Right kidney (tissue), 1 donor: ENCODE measurements at regions not wholly inside any gene's neighbourhood (a gene's known extent, or its start where the extent isn't known, plus 50 kb on each side); places are given as distances from the start of the nearest gene placed in this dataset.

ENCODE experiments used
- DNase-seq: peaks from one replicate; pipeline ENCODE4 v3.0.0-alpha.2; 2016

DNA sequence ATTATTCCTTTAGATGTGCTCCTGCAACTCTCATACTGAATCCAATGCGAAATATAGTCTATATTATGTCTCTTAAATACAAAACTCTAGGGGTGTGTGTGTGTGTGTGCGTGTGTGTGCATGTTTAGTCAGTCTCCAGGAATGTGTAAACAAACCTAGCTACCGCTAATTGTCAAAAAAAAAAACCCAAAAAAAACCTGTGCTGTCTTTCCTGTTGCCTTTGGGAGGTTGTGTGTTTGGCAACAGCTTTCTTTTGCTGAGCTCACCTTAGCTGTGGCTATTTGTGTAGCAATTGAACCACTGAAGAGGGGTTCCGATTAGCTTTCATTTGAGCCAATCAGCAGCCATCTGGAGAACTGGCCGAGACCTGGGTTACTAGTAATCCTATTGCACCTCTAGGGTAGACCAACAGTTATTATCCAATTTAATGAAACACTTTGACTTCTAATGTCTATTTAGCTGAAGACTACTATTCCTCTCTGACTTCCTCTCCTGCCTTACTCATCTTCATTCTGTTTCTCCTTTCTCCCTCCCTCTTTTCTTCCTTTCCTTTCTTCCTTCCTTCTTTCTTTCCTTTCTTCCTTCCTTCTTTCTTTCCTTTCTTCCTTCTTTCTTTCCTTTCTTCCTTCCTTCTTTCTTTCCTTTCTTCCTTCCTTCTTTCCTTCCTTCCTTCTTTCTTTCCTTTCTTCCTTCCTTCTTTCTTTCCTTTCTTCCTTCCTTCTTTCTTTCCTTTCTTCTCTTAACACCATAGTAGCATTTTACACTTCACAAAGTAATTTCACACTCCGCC is 471.1 kb downstream of the GBA3 start:
- DNase-seq, result no peak

GRCh38 chr4:23162275-23162674 is 469.5 kb downstream of the GBA3 start:
- no peak for DNase-seq

- DNase-seq, result no peak
Observed at GRCh38 chr4:23161787-23162186, 469.1 kb downstream of the GBA3 start.

GRCh38 chr4:23153076-23153475 is 460.3 kb downstream of the GBA3 start:
- DNase-seq, result no peak

DNA sequence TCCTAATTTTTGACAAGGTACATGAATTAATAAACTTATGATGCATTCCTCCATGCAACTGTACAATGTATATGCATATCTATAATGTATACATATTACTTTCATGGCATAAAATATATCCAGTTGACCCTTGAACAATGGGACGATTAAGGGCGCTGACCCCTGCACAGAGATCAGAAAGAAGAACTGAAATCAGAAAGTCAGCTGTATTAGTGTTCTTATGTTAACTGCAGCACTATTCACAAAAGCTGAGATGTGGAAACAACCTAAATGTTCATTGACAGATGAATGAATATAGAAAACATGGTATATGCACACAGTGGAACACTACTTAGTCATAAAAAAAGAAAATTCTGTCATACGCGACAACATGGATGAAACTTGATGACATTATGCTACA is 457.1 kb downstream of the GBA3 start:
- DNase-seq, result no peak

GRCh38 chr4:23144707-23145106 is 452.0 kb downstream of the GBA3 start:
- no peak for DNase-seq

DNA sequence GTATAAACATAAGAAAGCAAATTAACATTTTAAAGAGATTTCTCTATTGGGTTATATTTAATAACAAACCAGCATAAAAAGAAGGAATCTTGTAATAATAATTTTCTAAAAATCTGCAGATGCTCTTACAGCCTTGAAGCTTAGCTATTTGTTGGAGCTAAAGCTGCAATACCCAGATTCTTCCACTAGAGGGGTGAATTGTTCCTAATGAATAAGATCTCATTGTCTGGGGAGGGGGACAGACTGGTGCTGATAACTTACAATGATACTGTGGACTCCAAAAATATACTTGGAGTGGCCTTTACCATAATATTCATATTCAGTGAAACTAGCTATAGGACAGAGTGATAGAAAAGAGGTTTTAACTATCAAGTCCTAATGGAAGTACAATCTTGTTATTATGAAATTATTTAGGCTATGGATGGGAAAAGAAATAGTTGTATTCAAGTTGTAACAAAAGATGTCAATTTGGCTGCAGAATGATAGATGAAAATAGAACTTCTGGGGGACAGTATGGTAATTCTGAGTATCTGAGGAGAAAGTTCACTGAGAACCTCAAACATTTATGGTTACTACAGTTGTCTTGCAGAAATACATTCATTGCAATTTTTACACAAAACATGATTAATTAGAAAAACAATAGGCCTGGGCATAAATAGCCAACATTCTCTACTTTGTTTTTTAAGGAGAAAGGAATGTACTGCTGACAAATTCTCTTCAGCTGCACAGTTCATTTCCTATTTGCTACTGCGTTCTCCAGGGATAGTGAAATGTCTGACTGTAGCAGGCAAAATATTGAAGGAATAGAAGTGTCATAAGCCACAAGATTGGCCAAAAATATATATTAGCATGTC is 443.3 kb downstream of the GBA3 start:
- peak; percentile 2 for DNase-seq

GRCh38 chr4:23134331-23134730 is 441.6 kb downstream of the GBA3 start:
- DNase-seq, result no peak

- no peak for DNase-seq
Observed at GRCh38 chr4:23130845-23131244, 438.1 kb downstream of the GBA3 start.

- DNase-seq, result no peak
Observed at GRCh38 chr4:23125118-23125517, 432.4 kb downstream of the GBA3 start.

- no peak for DNase-seq
Observed at GRCh38 chr4:23122666-23123400, 430.1 kb downstream of the GBA3 start.

DNA sequence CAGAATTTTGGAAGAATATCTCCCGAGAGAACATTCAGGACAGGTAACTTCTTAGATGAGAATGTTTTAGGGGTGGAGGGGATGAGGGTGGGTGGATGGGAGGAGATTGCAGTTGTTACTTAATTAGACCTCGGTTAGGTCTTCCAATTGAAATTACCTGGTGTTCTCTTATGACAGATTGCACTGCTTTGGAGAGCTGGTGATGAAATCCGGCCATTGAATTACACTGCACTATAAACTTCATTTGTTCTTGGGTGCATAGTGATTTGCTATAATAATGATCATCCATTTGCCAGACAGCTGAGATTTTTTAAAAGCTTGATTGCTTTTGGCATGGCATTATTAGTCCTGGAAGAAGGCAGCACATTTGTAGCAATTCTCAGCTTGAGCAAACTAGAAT is 427.6 kb downstream of the GBA3 start:
- no peak for DNase-seq

DNA sequence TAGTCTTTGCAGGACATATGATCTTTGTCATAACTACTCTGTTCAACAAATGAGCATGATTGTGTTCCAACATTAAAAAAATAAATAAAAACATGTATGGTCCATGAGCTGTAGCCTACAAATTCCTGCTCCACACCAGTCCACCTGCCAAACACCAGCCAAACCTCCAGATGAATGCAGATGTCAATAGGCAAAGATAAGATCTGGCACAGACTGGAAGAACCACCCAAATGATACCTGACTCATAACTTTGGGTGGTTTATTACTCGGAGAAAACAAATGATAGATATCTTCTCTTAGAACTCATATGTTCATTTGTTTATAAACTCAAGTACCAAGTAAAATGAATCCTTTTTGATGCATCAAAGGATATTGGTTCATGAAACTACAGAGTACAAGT is 425.1 kb downstream of the GBA3 start:
- no peak for DNase-seq

DNA sequence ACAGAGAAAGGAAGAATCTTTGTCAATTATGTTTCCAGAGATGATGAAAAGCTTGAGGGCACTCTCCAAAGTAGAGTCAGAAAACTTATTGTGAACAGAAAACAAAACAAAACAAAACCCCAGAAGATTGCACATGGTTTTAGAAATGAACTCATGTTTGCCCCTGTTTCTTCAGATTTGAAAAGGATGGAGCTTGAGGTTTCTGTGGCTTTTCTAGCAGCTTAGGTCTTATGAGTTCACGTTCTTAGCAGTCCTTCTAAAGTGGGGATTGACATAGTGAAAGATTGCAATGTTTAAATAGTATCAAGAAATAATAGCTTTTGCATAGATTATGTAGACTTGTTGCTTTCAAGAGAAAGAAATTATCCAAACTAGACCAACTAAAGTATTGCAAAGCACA is 421.8 kb downstream of the GBA3 start:
- no peak for DNase-seq

DNA sequence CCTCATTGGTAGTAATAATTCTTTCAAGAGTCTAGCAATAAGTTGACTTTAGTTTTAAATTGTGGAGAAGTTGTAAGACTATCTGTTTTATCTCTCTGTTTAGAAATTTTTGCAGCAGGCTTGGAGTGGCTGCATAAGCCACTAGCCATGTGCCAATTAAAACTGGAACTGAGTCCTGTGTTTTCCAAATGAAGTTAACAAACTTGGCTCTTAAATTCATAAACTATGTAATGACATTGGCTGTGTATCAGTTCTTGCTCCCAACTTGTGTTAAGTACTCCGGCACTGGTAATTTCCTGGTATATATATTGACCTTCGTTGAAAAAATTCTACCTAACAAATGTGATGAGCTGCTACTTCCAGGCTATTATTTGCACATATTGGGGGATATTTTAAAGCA is 420.4 kb downstream of the GBA3 start:
- no peak for DNase-seq

DNA sequence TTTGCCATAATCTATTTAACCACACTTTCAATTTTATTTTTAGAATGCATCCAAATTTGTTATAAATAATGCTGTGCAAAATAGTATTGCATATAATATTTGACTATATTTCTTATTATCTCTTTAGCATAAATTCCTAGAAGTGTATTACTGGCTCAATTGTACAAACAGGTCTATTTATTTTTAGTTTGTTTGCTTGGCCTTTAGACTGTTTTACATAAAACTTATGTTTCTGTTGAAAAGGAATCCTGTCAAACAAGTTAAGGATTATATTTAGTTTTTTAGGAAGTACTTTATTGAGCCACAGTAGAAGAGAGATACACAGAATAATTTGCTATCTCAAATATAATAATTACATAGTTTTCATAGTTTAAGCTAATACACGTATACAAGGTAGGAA is 413.8 kb downstream of the GBA3 start:
- no peak for DNase-seq

- no peak for DNase-seq
Observed at GRCh38 chr4:23105759-23106370, 413.1 kb downstream of the GBA3 start.

GRCh38 chr4:23097251-23097650 is 404.5 kb downstream of the GBA3 start:
- no peak for DNase-seq

- no peak for DNase-seq
Observed at GRCh38 chr4:23091711-23092110, 399.0 kb downstream of the GBA3 start.

GRCh38 chr4:23085249-23085568 is 392.5 kb downstream of the GBA3 start:
- no peak for DNase-seq

DNA sequence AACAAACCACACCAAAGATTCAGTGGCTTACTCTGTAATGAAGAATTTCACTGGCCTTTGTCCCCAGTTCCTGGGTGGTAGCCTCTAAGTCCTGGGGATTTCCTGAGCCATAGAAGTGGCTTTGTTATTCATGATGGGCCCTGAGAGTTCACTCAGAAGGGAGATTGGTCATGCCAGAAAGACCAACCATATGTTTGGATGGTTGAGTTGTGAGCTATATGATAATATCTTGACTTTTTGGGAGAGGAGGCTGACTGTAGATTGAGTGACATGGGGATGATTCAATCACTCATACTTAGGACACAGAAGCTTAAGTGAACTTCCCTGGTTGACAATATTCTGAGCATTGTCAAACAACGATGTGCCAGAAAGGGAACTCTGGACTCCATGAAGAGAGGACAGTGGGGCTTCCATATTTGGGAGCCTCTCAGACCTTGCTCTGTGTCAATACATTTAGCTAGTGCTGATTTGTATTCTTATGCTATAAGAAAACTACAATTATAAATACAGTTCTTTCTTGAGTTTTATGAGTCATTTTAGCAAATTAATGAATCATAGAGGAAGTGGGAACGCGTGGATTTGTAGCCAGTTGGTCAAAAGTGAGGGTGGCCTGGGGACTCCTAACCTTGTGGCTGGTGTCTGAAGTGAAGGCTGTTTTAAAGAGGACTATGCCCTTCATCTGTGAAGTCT is 392.0 kb downstream of the GBA3 start:
- no peak for DNase-seq

DNA sequence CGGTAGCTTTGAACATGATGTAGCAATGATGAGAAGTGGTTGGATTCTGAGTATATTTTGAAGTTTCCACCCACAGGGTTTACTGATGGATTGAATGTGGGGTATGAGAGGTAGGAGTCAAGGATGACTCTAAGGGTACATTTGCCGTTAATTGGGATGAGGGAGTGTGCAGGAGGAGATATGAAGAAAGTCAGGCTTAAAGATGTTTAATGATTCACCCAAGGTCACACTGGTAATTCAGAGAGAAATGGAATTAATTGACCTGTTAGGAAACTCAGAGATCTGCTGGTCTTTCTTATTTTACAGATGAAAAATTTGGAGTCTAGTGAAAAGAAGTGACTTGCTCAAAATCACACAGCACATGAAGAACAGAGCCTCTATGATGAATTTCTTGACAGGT is 390.7 kb downstream of the GBA3 start:
- no peak for DNase-seq
